HG03432 (cell line): ENCODE measurements at regions not wholly inside any gene's neighbourhood (a gene's known extent, or its start where the extent isn't known, plus 50 kb on each side); places are given as distances from the start of the nearest gene placed in this dataset.
"Not testable (repeated sequence)": the region's sequence is repeated elsewhere in the genome, so short reads cannot be mapped to it uniquely, and the experiment has no call there.

Source experiments
- ATAC-seq: cut with Tn5 transposase; IDR thresholded peaks from one replicate; pipeline ENCODE4 v1.9.1; 2021; ENCODE audit warnings: mild to moderate bottlenecking, moderate library complexity; ENCODE audit not compliant: unreplicated experiment

DNA sequence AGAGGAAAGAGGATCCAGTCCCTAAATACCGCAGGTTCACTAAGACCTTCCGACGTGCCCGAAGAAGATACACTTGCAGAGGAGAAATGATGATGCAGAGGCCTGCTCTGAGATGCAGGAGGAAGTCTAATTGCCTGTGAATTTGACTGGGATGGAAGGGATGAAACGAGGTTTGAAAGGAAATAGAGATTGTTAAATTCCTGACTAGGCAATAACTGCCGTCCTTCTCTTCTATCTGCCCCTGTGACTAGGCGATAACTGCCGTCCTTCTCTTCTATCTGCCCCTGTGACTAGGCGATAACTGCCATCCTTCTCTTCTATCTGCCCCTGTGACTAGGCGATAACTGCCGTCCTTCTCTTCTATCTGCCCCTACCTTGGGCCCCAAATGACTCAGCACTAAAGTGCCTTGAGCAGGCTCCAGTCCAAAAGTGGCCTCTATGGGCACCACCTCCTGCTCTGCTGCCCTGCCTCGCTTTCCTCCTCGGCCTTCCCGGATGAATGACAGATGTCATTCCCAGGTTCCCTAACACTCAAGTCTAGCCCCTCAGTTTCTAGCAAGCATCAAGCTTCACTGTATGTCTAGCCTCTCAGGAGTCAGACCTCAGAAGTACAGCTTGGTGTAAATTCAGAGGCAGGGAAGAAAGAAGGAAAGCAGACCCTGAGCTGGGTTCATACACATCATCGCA is 189.1 kb downstream of the FOXD4L6 start:
- not testable (repeated sequence) for ATAC-seq

- ATAC-seq = no peak
Measured at GRCh38 chr9:40935336-40935735, 193.1 kb downstream of the FOXD4L6 start.

DNA sequence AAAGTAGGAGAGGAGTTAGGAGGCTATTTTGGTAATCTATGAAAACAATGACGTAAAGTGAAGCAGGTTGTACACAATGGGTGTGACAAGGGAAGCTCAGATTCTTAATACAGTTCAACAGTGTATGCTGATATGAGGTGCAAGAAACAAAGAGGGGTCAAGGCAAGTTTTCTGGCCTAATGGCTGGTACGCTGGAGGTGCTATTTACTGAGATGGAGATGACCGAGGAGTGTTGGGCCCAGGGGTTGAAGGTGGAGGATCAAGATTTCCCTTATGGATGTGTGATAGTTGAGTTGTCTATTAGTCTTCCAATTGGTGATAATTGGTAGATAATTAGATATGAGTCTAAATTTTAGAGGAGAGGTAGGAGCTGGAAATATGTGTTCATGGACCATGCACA is 194.0 kb downstream of the FOXD4L6 start:
- not testable (repeated sequence) for ATAC-seq

GRCh38 chr9:40930426-40930825 is 198.1 kb downstream of the FOXD4L6 start:
- not testable (repeated sequence) for ATAC-seq

DNA sequence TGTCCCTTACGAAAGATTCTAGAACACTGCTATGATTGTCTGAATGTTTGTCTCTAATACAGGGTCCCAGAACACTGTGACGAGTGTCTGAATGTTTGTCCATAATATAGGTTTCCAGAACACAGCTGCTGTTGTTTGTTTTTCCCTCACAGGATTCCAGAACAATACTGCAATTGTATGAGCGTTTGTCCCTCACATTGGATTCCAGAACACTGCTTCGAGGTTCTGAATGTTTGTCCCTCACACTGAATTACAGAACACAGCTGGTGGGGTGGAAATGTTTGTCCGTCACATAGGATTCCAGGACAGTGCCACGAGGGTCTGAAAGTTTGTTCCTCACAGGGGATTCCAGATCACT is 199.0 kb downstream of the FOXD4L6 start:
- not testable (repeated sequence) for ATAC-seq

- ATAC-seq = no peak
Measured at GRCh38 chr9:40928803-40929487, 199.5 kb downstream of the FOXD4L6 start.

GRCh38 chr9:40927851-40928802 is 200.4 kb downstream of the FOXD4L6 start:
- ATAC-seq = no peak

GRCh38 chr9:40927260-40927631 is 201.2 kb downstream of the FOXD4L6 start:
- no peak for ATAC-seq

DNA sequence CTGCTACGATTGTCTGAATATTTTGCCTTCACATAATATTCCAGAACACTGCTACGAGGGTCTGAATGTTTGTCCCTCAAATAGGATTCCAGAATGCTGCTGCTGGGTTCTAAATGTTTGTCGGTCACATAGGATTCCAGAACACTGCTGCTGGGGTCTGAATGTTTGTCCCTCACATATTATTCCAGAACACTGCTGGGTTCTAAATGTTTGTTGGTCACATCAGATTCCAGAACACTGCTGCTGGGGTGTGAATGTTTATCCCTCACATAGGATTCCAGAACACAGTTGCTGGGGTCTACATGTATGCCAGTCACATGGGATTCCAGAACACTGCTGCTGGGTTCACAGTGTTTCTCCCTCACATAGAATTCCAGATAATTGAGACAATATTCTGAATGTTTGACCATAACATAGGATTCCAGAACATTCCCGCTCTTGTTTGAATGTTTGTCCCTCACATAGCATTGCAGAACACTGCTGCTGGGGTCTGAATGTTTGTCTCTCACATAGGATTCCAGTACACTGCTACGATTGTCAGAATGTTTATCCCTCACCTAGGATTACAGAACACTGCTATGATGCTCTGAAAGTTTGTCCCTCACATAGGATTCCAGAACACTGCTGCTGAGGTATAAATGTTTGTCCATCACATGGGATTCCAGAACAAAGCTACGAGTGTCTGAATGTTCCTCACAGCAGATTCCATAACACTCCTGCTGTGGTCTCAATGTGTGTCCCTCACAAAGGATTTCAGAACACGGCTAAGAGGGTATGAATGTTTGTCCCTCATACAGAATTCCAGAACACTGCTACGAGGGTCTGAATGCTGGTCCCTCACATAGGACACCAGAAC is 201.8 kb downstream of the FOXD4L6 start:
- no peak for ATAC-seq

DNA sequence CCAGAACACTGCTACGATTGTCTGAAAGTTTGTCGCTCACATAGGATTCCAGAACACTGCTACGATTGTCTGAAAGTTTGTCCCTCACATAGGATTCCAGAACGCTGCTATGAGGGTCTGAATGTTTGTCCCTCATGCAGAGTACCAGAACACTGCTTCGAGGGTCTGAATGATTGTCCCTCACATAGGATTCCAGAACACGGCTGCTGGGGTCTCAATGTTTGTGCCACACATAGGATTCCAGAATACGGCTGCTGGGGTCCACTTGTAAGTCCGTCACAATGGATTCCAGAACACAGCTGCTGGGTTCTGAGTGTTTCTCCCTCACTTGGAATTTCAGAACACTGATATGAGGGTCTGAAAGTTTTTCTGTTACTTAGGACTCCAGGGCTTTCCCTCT is 203.3 kb downstream of the FOXD4L6 start:
- ATAC-seq = no peak

- ATAC-seq = not testable (repeated sequence)
Measured at GRCh38 chr9:40916399-40916783, 212.1 kb downstream of the FOXD4L6 start.

DNA sequence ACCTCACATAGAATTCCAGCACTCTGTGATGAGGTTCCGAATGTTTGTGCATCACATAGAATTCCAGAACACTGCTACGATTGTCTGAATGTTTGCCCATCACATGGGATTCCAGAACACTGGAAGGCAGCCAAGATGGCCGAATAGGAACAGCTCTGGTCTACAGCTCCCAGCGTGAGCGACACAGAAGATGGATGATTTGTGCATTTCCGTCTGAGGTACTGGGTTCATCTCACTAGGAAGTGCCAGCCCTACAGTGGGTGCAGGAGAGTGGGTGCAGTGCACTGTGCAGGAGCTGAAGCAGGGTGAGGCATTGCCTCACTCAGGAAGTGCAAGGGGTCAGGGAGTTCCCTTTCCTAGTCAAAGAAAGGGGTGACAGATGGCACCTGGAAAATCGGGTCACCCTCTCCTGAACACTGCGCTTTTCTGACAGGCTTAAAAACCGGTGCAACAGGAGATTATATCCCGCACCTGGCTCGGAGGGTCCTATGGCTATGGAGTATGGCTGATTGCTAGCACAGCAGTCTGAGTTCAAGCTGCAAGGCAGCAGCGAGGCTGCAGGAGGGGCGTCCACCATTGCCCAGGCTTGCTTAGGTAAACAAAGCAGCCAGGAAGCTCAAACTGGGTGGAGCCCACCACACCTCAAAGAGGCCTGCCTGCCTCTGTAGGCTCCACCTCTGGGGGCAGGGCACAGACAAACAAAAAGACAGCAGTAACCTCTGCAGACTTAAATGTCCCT is 212.7 kb downstream of the FOXD4L6 start:
- ATAC-seq = not testable (repeated sequence)

DNA sequence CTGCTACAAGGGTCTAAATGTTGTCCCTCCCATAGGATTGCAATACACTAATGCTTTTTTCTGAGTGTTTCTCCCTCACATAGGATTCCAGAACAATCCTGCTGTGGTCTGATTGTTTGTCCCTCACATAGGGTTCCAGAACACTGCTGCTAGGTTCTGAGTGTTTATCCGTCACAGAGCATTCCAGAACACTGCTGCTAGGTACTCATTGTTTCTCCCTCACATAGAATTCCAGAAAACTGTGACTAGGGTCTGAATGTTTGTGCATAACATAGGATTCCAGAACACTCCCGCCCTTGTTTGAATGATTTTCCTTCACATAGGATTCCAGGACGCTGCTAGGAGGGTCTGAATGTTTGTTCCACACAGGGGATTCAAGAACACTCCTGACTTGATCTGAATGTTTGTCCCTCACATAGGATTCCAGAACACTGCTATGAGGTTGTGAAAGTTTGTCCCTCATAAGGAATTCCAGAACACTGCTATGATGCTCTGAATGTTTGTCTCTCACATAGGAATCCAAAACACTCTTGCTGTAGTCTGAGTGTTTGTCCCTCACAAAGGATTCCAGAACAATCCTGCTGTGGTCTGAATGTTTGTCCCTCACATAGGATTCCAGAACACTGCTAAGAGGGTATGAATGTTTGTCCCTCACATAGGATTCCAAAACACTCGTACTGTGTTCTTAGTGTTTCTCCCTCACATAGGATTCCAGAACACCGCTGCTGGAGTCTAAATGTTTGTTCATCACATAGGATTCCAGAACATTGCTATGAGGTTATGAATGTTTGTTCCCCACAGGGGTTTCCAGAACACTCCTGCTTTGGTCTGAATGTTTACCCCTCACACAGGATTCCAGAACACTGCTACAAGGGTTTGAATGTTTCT is 213.5 kb downstream of the FOXD4L6 start:
- no peak for ATAC-seq

- ATAC-seq = no peak
Measured at GRCh38 chr9:40913928-40914673, 214.4 kb downstream of the FOXD4L6 start.

GRCh38 chr9:40913096-40913719 is 215.3 kb downstream of the FOXD4L6 start:
- ATAC-seq = no peak

GRCh38 chr9:40912679-40913078 is 215.8 kb downstream of the FOXD4L6 start:
- ATAC-seq = not testable (repeated sequence)

GRCh38 chr9:40911647-40912046 is 216.8 kb downstream of the FOXD4L6 start:
- ATAC-seq = no peak

DNA sequence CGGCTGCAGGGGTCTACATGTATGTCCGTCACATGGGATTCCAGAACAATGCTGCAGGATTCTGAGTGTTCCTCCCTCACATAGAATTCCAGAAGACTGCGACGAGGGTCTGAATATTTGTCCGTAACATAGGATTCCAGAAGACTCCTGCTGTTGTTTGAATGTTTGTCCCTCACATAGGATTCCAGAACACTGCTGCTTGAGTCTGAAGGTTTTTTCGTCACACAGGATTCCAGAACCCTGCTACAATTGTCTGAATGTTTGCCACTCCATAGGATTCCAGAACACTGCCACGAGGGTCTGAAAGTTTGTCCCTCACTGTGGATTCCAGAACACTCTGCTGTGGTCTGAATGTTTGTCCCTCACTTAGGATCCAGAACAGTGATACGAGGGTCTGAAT is 217.5 kb downstream of the FOXD4L6 start:
- ATAC-seq = not testable (repeated sequence)
